ENCODE measurements at regions not wholly inside any gene's neighbourhood (a gene's known extent, or its start where the extent isn't known, plus 50 kb on each side); places are given as distances from the start of the nearest gene placed in this dataset.

GRCh38 chr2:236444187-236444586 is 125.4 kb upstream of the ACKR3 start:
- H3K4me3 ChIP-seq (ENCODE audit: low read length), result no peak overlapping the region
- no peaks in the 10 kb centered on the region for H3K36me3 ChIP-seq (ENCODE audit: control insufficient read depth, low read depth, low read length)
- H3K9me3 ChIP-seq (ENCODE audit: control insufficient read depth, low read depth, low read length), result no peaks in the 10 kb centered on the region
- no peak overlapping the region for H3K27ac ChIP-seq (ENCODE audit: low read length)
- no peaks in the 10 kb centered on the region for H3K27me3 ChIP-seq (ENCODE audit: control insufficient read depth, insufficient read depth, low read length)
- no peaks in the 10 kb centered on the region for H3K4me1 ChIP-seq (ENCODE audit: control insufficient read depth, low read depth, low read length)
- H3K9ac ChIP-seq (ENCODE audit: low read length), result no peak overlapping the region

- Histone ChIP-seq H3K9ac (ENCODE audit: low read length) (no peak overlapping the region), H3K9me3 (ENCODE audit: control insufficient read depth, low read depth, low read length) (no peaks in the 10 kb centered on the region), H3K27me3 (ENCODE audit: control insufficient read depth, insufficient read depth, low read length) (no peaks in the 10 kb centered on the region), H3K36me3 (ENCODE audit: control insufficient read depth, low read depth, low read length) (no peaks in the 10 kb centered on the region), H3K4me3 (ENCODE audit: low read length) (no peak overlapping the region), H3K4me1 (ENCODE audit: control insufficient read depth, low read depth, low read length) (no peaks in the 10 kb centered on the region), H3K27ac (ENCODE audit: low read length) (no peak overlapping the region)
Measured at GRCh38 chr2:236445678-236446077, 123.9 kb upstream of the ACKR3 start.

- no peaks in the 10 kb centered on the region for H3K9me3 ChIP-seq (ENCODE audit: control insufficient read depth, low read depth, low read length)
- H3K36me3 ChIP-seq (ENCODE audit: control insufficient read depth, low read depth, low read length), result no peaks in the 10 kb centered on the region
- no peaks in the 10 kb centered on the region for H3K27me3 ChIP-seq (ENCODE audit: control insufficient read depth, insufficient read depth, low read length)
- no peak overlapping the region for H3K4me3 ChIP-seq (ENCODE audit: low read length)
- no peak overlapping the region for H3K9ac ChIP-seq (ENCODE audit: low read length)
- H3K27ac ChIP-seq (ENCODE audit: low read length), result no peak overlapping the region
- H3K4me1 ChIP-seq (ENCODE audit: control insufficient read depth, low read depth, low read length), result no peaks in the 10 kb centered on the region
Measured at GRCh38 chr2:236446521-236446920, 123.1 kb upstream of the ACKR3 start.

GRCh38 chr2:236449167-236449761 is 120.4 kb upstream of the ACKR3 start:
- no peaks in the 10 kb centered on the region for H3K9me3 ChIP-seq (ENCODE audit: control insufficient read depth, low read depth, low read length)
- H3K27ac ChIP-seq (ENCODE audit: low read length), result no peak overlapping the region
- H3K9ac ChIP-seq (ENCODE audit: low read length), result no peak overlapping the region
- no peaks in the 10 kb centered on the region for H3K36me3 ChIP-seq (ENCODE audit: control insufficient read depth, low read depth, low read length)
- no peaks in the 10 kb centered on the region for H3K4me1 ChIP-seq (ENCODE audit: control insufficient read depth, low read depth, low read length)
- no peak overlapping the region for H3K4me3 ChIP-seq (ENCODE audit: low read length)
- no peaks in the 10 kb centered on the region for H3K27me3 ChIP-seq (ENCODE audit: control insufficient read depth, insufficient read depth, low read length)

- no peaks in the 10 kb centered on the region for H3K27me3 ChIP-seq (ENCODE audit: control insufficient read depth, insufficient read depth, low read length)
- no peak overlapping the region for H3K9ac ChIP-seq (ENCODE audit: low read length)
- H3K9me3 ChIP-seq (ENCODE audit: control insufficient read depth, low read depth, low read length), result no peaks in the 10 kb centered on the region
Measured at GRCh38 chr2:236452238-236452637, 117.4 kb upstream of the ACKR3 start.

GRCh38 chr2:236454076-236454475 is 115.5 kb upstream of the ACKR3 start:
- H3K9ac ChIP-seq (ENCODE audit: low read length), result no peak overlapping the region
- no peaks in the 10 kb centered on the region for H3K27me3 ChIP-seq (ENCODE audit: control insufficient read depth, insufficient read depth, low read length)
- H3K9me3 ChIP-seq (ENCODE audit: control insufficient read depth, low read depth, low read length), result no peaks in the 10 kb centered on the region
- H3K4me3 ChIP-seq (ENCODE audit: low read length), result no peak overlapping the region
- H3K4me1 ChIP-seq (ENCODE audit: control insufficient read depth, low read depth, low read length), result no peaks in the 10 kb centered on the region
- H3K27ac ChIP-seq (ENCODE audit: low read length), result no peak overlapping the region
- H3K36me3 ChIP-seq (ENCODE audit: control insufficient read depth, low read depth, low read length), result no peaks in the 10 kb centered on the region

More at GRCh38 chr2:236452238-236452637, 117.4 kb upstream of the ACKR3 start:
- H3K4me3 ChIP-seq (ENCODE audit: low read length), result no peak overlapping the region
- H3K36me3 ChIP-seq (ENCODE audit: control insufficient read depth, low read depth, low read length), result no peaks in the 10 kb centered on the region
- H3K4me1 ChIP-seq (ENCODE audit: control insufficient read depth, low read depth, low read length), result no peaks in the 10 kb centered on the region
- no peak overlapping the region for H3K27ac ChIP-seq (ENCODE audit: low read length)

- H3K9ac ChIP-seq (ENCODE audit: low read length), result no peak overlapping the region
- H3K4me3 ChIP-seq (ENCODE audit: low read length), result no peak overlapping the region
- H3K27ac ChIP-seq (ENCODE audit: low read length), result no peak overlapping the region
- no peaks in the 10 kb centered on the region for H3K27me3 ChIP-seq (ENCODE audit: control insufficient read depth, insufficient read depth, low read length)
- no peaks in the 10 kb centered on the region for H3K9me3 ChIP-seq (ENCODE audit: control insufficient read depth, low read depth, low read length)
- no peaks in the 10 kb centered on the region for H3K4me1 ChIP-seq (ENCODE audit: control insufficient read depth, low read depth, low read length)
- H3K36me3 ChIP-seq (ENCODE audit: control insufficient read depth, low read depth, low read length), result no peaks in the 10 kb centered on the region
Measured at GRCh38 chr2:236459393-236459792, 110.2 kb upstream of the ACKR3 start.

GRCh38 chr2:236464140-236464539 is 105.5 kb upstream of the ACKR3 start:
- no peaks in the 10 kb centered on the region for H3K27me3 ChIP-seq (ENCODE audit: control insufficient read depth, insufficient read depth, low read length)
- H3K9me3 ChIP-seq (ENCODE audit: control insufficient read depth, low read depth, low read length), result no peaks in the 10 kb centered on the region
- H3K9ac ChIP-seq (ENCODE audit: low read length), result no peak overlapping the region
- H3K4me1 ChIP-seq (ENCODE audit: control insufficient read depth, low read depth, low read length), result no peaks in the 10 kb centered on the region
- no peaks in the 10 kb centered on the region for H3K36me3 ChIP-seq (ENCODE audit: control insufficient read depth, low read depth, low read length)
- H3K27ac ChIP-seq (ENCODE audit: low read length), result no peak overlapping the region
- H3K4me3 ChIP-seq (ENCODE audit: low read length), result no peak overlapping the region

- Histone ChIP-seq H3K9me3 (ENCODE audit: control insufficient read depth, low read depth, low read length) (no peaks in the 10 kb centered on the region), H3K27ac (ENCODE audit: low read length) (no peak overlapping the region), H3K4me3 (ENCODE audit: low read length) (no peak overlapping the region), H3K4me1 (ENCODE audit: control insufficient read depth, low read depth, low read length) (peaks cover 13% of the 10 kb centered on the region), H3K36me3 (ENCODE audit: control insufficient read depth, low read depth, low read length) (no peaks in the 10 kb centered on the region), H3K27me3 (ENCODE audit: control insufficient read depth, insufficient read depth, low read length) (no peaks in the 10 kb centered on the region), H3K9ac (ENCODE audit: low read length) (no peak overlapping the region)
Measured at GRCh38 chr2:236472720-236473495, 96.7 kb upstream of the ACKR3 start.

- no peak overlapping the region for H3K9ac ChIP-seq (ENCODE audit: low read length)
- no peaks in the 10 kb centered on the region for H3K27me3 ChIP-seq (ENCODE audit: control insufficient read depth, insufficient read depth, low read length)
- no peaks in the 10 kb centered on the region for H3K36me3 ChIP-seq (ENCODE audit: control insufficient read depth, low read depth, low read length)
- H3K4me3 ChIP-seq (ENCODE audit: low read length), result no peak overlapping the region
- peaks cover 13% of the 10 kb centered on the region for H3K4me1 ChIP-seq (ENCODE audit: control insufficient read depth, low read depth, low read length)
- no peaks in the 10 kb centered on the region for H3K9me3 ChIP-seq (ENCODE audit: control insufficient read depth, low read depth, low read length)
- no peak overlapping the region for H3K27ac ChIP-seq (ENCODE audit: low read length)
Measured at GRCh38 chr2:236473691-236474090, 95.9 kb upstream of the ACKR3 start.

- Histone ChIP-seq H3K27me3 (ENCODE audit: control insufficient read depth, insufficient read depth, low read length) (no peaks in the 10 kb centered on the region), H3K4me1 (ENCODE audit: control insufficient read depth, low read depth, low read length) (peaks cover 3% of the 10 kb centered on the region), H3K36me3 (ENCODE audit: control insufficient read depth, low read depth, low read length) (no peaks in the 10 kb centered on the region), H3K4me3 (ENCODE audit: low read length) (no peak overlapping the region), H3K9me3 (ENCODE audit: control insufficient read depth, low read depth, low read length) (no peaks in the 10 kb centered on the region), H3K9ac (ENCODE audit: low read length) (no peak overlapping the region), H3K27ac (ENCODE audit: low read length) (no peak overlapping the region)
Measured at GRCh38 chr2:236479814-236480213, 89.8 kb upstream of the ACKR3 start.

GRCh38 chr2:236483102-236483501 is 86.5 kb upstream of the ACKR3 start:
- Histone ChIP-seq H3K9ac (ENCODE audit: low read length) (no peak overlapping the region), H3K36me3 (ENCODE audit: control insufficient read depth, low read depth, low read length) (no peaks in the 10 kb centered on the region), H3K9me3 (ENCODE audit: control insufficient read depth, low read depth, low read length) (no peaks in the 10 kb centered on the region), H3K4me1 (ENCODE audit: control insufficient read depth, low read depth, low read length) (peaks cover 4% of the 10 kb centered on the region), H3K27ac (ENCODE audit: low read length) (no peak overlapping the region), H3K4me3 (ENCODE audit: low read length) (no peak overlapping the region), H3K27me3 (ENCODE audit: control insufficient read depth, insufficient read depth, low read length) (no peaks in the 10 kb centered on the region)
